Hepatocyte (in vitro differentiated cells): ENCODE measurements at regions not wholly inside any gene's neighbourhood (a gene's known extent, or its start where the extent isn't known, plus 50 kb on each side); places are given as distances from the start of the nearest gene placed in this dataset.

Experiments
- DNase-seq: peaks from one replicate; pipeline ENCODE4 v3.0.0-alpha.2; 2016; ENCODE audit warnings: low spot score
- H2AFZ ChIP-seq: fragments of 200-600 bp; sonication (generic); 2 replicates; pipeline ENCODE4 v1.6.0; 2016; ENCODE audit warnings: antibody characterized with exemption, mild to moderate bottlenecking
- H3K27ac ChIP-seq: fragments of 200-600 bp; sonication (generic); 2 replicates; pipeline ENCODE4 v1.5.1; 2016; ENCODE audit warnings: mild to moderate bottlenecking
- H3K27me3 ChIP-seq: fragments of 200-600 bp; sonication (generic); 2 replicates; pipeline ENCODE4 v1.6.1; 2016
- H3K36me3 ChIP-seq: fragments of 200-600 bp; sonication (generic); replicated peaks from 2 replicates; pipeline ENCODE4 v1.5.1; 2016; ENCODE audit warnings: low read depth; ENCODE audit not compliant: insufficient read depth
- H3K4me1 ChIP-seq: fragments of 200-600 bp; sonication (generic); 2 replicates; pipeline ENCODE4 v1.5.1; 2016; ENCODE audit warnings: mild to moderate bottlenecking, moderate library complexity; ENCODE audit not compliant: insufficient read depth
- H3K4me2 ChIP-seq: fragments of 200-600 bp; sonication (generic); 2 replicates; pipeline ENCODE4 v1.6.0; 2016
- H3K4me3 ChIP-seq: fragments of 200-600 bp; sonication (generic); 2 replicates; pipeline ENCODE4 v1.5.1; 2016; ENCODE audit warnings: mild to moderate bottlenecking
- H3K79me2 ChIP-seq: fragments of 200-600 bp; sonication (generic); 2 replicates; pipeline ENCODE4 v1.6.0; 2017; ENCODE audit warnings: mild to moderate bottlenecking
- H3K9me2 ChIP-seq: fragments of 200-600 bp; sonication (generic); replicated peaks from 2 replicates; pipeline ENCODE4 v1.6.0; 2017; ENCODE audit warnings: mild to moderate bottlenecking; ENCODE audit not compliant: insufficient read depth
- H3K9me3 ChIP-seq: fragments of 200-600 bp; sonication (generic); 2 replicates; pipeline ENCODE4 v1.5.1; 2016; ENCODE audit warnings: low read depth, mild to moderate bottlenecking
- H4K20me1 ChIP-seq: fragments of 200-600 bp; sonication (generic); 2 replicates; pipeline ENCODE4 v1.6.0; 2016; ENCODE audit warnings: mild to moderate bottlenecking; ENCODE audit not compliant: insufficient read depth, poor library complexity, severe bottlenecking
- CTCF ChIP-seq: fragments of 200-600 bp; sonication (generic); IDR thresholded peaks from 2 replicates; pipeline ENCODE4 v1.5.1; 2016; ENCODE audit warnings: antibody characterized with exemption, mild to moderate bottlenecking; ENCODE audit not compliant: poor library complexity
- EZH2 ChIP-seq: fragments of 200-600 bp; sonication (generic); IDR thresholded peaks from 2 replicates; pipeline ENCODE4 v1.6.1; 2016; ENCODE audit warnings: antibody characterized with exemption, mild to moderate bottlenecking, borderline replicate concordance
- EZH2phosphoT487 ChIP-seq: fragments of 200-600 bp; sonication (generic); IDR thresholded peaks from one replicate; pipeline ENCODE4 v1.6.1; 2018; ENCODE audit warnings: antibody characterized with exemption, mild to moderate bottlenecking, low read depth, moderate library complexity; ENCODE audit not compliant: unreplicated experiment, severe bottlenecking
- WGBS: methylation state at CpG from one replicate; pipeline ENCODE4 v1.1.6; 2016; ENCODE audit warnings: low lambda C conversion rate; ENCODE audit errors: missing lambda C conversion rate; 5-methylcytosine and 5-hydroxymethylcytosine counted together

- no peaks in the 10 kb centered on the region for H3K9me3 ChIP-seq
- no peak overlapping the region for H2AFZ ChIP-seq
- no peaks in the 10 kb centered on the region for H3K27me3 ChIP-seq
- DNase-seq: no peak
- WGBS: 85% methylated on average over 5 of the region's 5 CpGs
- no peaks in the 10 kb centered on the region for H4K20me1 ChIP-seq
- no peak overlapping the region for H3K27ac ChIP-seq
- H3K4me3 ChIP-seq: no peak overlapping the region
- no peaks in the 10 kb centered on the region for H3K36me3 ChIP-seq
- no peaks in the 10 kb centered on the region for H3K4me1 ChIP-seq
- no peak for TF ChIP-seq EZH2
- TF ChIP-seq CTCF: no peak
- no peak for TF ChIP-seq EZH2phosphoT487
- H3K9me2 ChIP-seq: no peaks in the 10 kb centered on the region
- no peak overlapping the region for H3K4me2 ChIP-seq
- H3K79me2 ChIP-seq: no peaks in the 10 kb centered on the region
These were observed 1125.6 kb upstream of the AUTS2 start for GRCh38 chr7:68472688-68473087.

GRCh38 chr7:68474661-68475216 lies 1123.5 kb upstream of the AUTS2 start:
- H4K20me1 ChIP-seq: no peaks in the 10 kb centered on the region
- H3K4me2 ChIP-seq: no peak overlapping the region
- H2AFZ ChIP-seq: no peak overlapping the region
- H3K27ac ChIP-seq: no peak overlapping the region
- no peaks in the 10 kb centered on the region for H3K4me1 ChIP-seq
- H3K9me3 ChIP-seq: no peaks in the 10 kb centered on the region
- H3K36me3 ChIP-seq: no peaks in the 10 kb centered on the region
- DNase-seq: no peak
- H3K27me3 ChIP-seq: no peaks in the 10 kb centered on the region
- H3K4me3 ChIP-seq: no peak overlapping the region
- WGBS: 58% methylated on average over 5 of the region's 5 CpGs
- H3K9me2 ChIP-seq: no peaks in the 10 kb centered on the region
- no peaks in the 10 kb centered on the region for H3K79me2 ChIP-seq
- no peak for TF ChIP-seq EZH2
- no peak for TF ChIP-seq EZH2phosphoT487
- no peak for TF ChIP-seq CTCF

GRCh38 chr7:68476966-68477365 lies 1121.3 kb upstream of the AUTS2 start:
- DNase-seq: no peak
- no peaks in the 10 kb centered on the region for H3K27me3 ChIP-seq
- H3K4me3 ChIP-seq: no peak overlapping the region
- TF ChIP-seq EZH2phosphoT487: no peak
- TF ChIP-seq EZH2: no peak
- TF ChIP-seq CTCF: no peak
- H3K4me1 ChIP-seq: no peaks in the 10 kb centered on the region
- no peak overlapping the region for H2AFZ ChIP-seq
- H3K79me2 ChIP-seq: no peaks in the 10 kb centered on the region
- H3K27ac ChIP-seq: no peak overlapping the region
- no peaks in the 10 kb centered on the region for H3K9me2 ChIP-seq
- 67% methylated on average over 2 of the region's 2 CpGs for WGBS
- no peaks in the 10 kb centered on the region for H3K9me3 ChIP-seq
- no peaks in the 10 kb centered on the region for H4K20me1 ChIP-seq
- H3K4me2 ChIP-seq: no peak overlapping the region
- H3K36me3 ChIP-seq: no peaks in the 10 kb centered on the region

- Histone ChIP-seq H3K4me2 (no peak overlapping the region), H3K9me3 (no peaks in the 10 kb centered on the region), H2AFZ (no peak overlapping the region), H3K79me2 (no peaks in the 10 kb centered on the region), H4K20me1 (no peaks in the 10 kb centered on the region), H3K27me3 (no peaks in the 10 kb centered on the region), H3K27ac (no peak overlapping the region), H3K36me3 (no peaks in the 10 kb centered on the region), H3K4me1 (no peaks in the 10 kb centered on the region), H3K9me2 (no peaks in the 10 kb centered on the region), H3K4me3 (no peak overlapping the region)
- DNase-seq: no peak
- 70% methylated on average over 1 of the region's 1 CpG for WGBS
- TF ChIP-seq EZH2phosphoT487 (no peak), CTCF (no peak), EZH2 (no peak)
These were observed 1119.9 kb upstream of the AUTS2 start for GRCh38 chr7:68478326-68478725.
